ENCODE measurements at regions not wholly inside any gene's neighbourhood (a gene's known extent, or its start where the extent isn't known, plus 50 kb on each side); places are given as distances from the start of the nearest gene placed in this dataset.
"Not testable (repeated sequence)": the region's sequence is repeated elsewhere in the genome, so short reads cannot be mapped to it uniquely, and the experiment has no call there.

DNA sequence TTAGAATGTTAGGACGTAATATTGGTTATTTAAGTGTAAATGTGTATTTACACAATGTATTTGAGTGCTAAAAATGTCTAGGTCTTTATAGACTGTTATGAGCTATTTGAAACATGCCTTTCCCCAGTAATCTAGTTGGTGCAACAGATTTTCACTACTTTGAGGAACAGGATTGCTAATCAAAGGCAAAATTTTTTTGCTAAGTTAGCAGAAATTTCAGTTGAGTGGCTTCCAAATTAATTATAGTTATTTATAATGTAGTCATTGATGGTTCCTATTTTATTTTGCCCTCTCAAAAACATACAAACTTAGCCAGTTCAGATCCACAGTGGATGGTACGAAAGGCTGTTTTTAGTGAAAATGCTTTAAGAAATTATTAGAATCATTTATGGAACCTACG is 78.7 kb upstream of the LYZL2 start:
- in situ Hi-C loops (cut with HindIII; ENCODE audit: low pct_unique_long_range_greater_than_20kb, low sequenced_read_pairs) = no loop called here

DNA sequence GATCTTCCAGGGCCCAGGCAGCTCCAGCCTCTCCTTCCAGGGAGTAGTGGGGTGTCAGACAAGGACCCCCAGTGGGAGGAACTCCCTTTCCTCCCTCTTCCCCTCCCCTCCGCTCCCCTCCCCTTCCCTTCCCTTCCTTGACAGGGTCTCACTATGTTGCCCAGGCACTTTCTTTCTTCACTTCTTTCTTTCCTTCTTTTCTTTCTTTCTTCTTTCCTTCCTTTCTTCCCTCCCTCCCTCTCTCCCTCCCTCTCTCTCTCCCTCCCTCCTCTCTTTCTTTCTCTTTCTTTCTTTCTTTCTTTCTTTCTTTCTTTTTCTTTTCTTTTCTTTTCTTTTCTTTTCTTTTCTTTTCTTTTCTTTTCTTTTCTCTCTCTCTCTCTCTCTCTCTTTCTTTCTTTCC is 76.6 kb upstream of the LYZL2 start:
- DNase-seq (ENCODE audit: low read depth); in situ Hi-C loops (cut with HindIII; ENCODE audit: low pct_unique_long_range_greater_than_20kb, low sequenced_read_pairs): not testable (repeated sequence)

More for the DNA sequence above, 78.7 kb upstream of the LYZL2 start:
- no peak for DNase-seq (ENCODE audit: low read depth)

DNA sequence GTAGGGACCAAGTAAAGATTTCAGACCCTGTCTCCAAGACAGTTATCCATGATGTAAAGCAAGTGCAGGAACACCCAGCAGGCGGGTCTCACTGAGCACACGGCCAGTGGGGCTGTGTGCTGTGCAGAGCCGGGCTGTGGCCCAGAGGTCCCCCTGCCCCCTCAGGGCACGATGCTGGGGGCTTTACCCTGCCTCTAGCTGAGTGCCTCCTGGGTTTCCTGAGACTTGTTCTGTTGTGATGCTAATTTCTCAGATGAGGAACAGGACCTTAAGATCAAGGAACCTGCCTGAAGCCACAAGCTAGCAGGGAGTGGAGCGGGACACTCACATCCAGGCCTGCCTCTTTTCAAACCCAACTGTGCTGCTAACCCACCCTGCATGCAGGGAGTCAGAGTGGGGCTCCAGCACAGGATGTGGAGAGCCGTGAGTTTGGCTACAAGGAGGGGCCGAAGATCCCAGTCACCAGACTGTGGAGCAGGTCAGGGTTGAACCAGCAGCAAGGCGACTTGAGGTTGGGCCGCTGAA is 76.1 kb upstream of the LYZL2 start:
- DNase-seq (ENCODE audit: low read depth) = no peak
- in situ Hi-C loops (cut with HindIII; ENCODE audit: low pct_unique_long_range_greater_than_20kb, low sequenced_read_pairs) = no loop called here

DNA sequence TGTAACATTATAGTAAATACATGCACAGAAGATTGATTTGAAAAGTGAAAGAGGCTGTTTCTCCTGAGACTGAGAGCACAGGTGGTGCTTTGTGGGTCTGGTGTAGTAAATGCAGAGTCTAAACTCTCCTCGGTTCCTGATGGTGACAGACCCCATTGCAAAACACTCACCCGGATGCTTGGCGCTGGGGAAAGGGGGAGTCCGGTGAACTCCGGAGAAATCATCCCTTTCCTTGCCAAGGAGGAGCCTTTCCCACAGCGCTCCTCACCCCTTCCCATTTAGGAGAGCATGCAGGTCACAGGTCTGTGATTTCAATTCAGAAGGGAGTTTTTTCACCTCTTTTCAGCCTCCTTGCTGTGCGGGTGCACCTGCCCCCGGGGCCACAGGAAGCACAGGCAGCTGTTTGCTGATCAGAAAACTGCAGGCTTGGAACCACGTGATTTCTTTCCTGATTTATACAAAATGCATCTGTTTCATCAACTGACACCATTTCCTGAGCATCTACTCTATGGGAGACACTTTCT is 75.6 kb upstream of the LYZL2 start:
- in situ Hi-C loops (cut with HindIII; ENCODE audit: low pct_unique_long_range_greater_than_20kb, low sequenced_read_pairs) = no loop called here
- DNase-seq (ENCODE audit: low read depth) = no peak

GRCh38 chr10:30704601-30705100 is 75.1 kb upstream of the LYZL2 start:
- DNase-seq (ENCODE audit: low read depth); in situ Hi-C loops (cut with HindIII; ENCODE audit: low pct_unique_long_range_greater_than_20kb, low sequenced_read_pairs): not testable (repeated sequence)

DNA sequence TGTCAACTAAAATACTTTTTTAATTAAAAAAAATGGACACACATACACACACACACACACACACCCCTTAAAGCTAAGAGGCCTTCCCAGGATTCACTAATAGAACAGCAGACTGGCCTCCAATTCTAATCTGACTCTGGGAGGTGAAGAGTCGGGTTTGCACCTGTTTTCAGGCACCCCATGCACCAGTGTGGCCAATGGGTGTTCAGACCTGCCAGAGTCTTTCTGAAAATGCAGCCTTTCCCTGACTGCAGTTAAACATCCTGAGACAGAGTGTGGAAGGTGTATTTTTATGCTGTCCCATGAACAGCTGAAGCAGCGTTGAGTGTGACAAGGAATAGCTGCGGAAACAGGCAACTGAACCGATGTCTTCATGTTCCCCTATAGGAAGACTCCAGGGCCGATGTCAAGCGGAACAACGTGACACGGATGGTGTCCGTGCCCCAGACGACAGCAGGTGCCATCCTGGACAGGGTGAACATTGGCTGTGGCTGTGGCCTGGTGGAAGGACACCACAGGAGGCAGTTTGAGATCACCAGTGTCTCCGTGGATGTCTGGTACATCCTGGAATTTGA is 74.6 kb upstream of the LYZL2 start:
- in situ Hi-C loops (cut with HindIII; ENCODE audit: low pct_unique_long_range_greater_than_20kb, low sequenced_read_pairs) = no loop called here
- DNase-seq (ENCODE audit: low read depth) = no peak

GRCh38 chr10:30703446-30703845 is 73.9 kb upstream of the LYZL2 start:
- in situ Hi-C loops (cut with HindIII; ENCODE audit: low pct_unique_long_range_greater_than_20kb, low sequenced_read_pairs); DNase-seq (ENCODE audit: low read depth): not testable (repeated sequence)

- DNase-seq (ENCODE audit: low read depth) = no peak
- in situ Hi-C loops (cut with HindIII; ENCODE audit: low pct_unique_long_range_greater_than_20kb, low sequenced_read_pairs) = no loop called here
Observed at GRCh38 chr10:30702860-30703259, 73.3 kb upstream of the LYZL2 start.

- in situ Hi-C loops (cut with HindIII; ENCODE audit: low pct_unique_long_range_greater_than_20kb, low sequenced_read_pairs) = no loop called here
- DNase-seq (ENCODE audit: low read depth) = no peak
Observed at GRCh38 chr10:30701451-30702173, 72.1 kb upstream of the LYZL2 start.

DNA sequence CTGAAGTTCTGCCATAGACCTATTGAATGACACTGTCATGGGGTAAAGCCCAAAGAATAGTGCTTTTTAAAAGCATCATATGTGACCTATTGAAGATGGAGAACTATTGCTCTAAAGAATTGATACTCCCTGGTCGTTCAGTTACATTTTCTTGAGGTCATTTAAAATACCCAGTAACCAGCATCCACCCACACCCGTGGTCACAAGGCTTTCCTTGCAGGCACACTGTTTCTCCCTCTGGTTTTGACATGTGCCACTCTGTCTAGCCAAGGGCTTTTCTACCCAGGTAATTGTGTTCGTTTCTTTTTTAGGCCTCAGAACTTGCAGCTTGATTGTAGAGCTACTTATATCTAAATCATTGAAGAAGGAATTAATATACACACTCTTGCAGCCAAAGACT is 68.3 kb upstream of the LYZL2 start:
- in situ Hi-C loops (cut with HindIII; ENCODE audit: low pct_unique_long_range_greater_than_20kb, low sequenced_read_pairs) = no loop called here
- DNase-seq (ENCODE audit: low read depth) = no peak

- in situ Hi-C loops (cut with HindIII; ENCODE audit: low pct_unique_long_range_greater_than_20kb, low sequenced_read_pairs) = not testable (repeated sequence)
Observed at GRCh38 chr10:30697221-30697620, 67.7 kb upstream of the LYZL2 start.

DNA sequence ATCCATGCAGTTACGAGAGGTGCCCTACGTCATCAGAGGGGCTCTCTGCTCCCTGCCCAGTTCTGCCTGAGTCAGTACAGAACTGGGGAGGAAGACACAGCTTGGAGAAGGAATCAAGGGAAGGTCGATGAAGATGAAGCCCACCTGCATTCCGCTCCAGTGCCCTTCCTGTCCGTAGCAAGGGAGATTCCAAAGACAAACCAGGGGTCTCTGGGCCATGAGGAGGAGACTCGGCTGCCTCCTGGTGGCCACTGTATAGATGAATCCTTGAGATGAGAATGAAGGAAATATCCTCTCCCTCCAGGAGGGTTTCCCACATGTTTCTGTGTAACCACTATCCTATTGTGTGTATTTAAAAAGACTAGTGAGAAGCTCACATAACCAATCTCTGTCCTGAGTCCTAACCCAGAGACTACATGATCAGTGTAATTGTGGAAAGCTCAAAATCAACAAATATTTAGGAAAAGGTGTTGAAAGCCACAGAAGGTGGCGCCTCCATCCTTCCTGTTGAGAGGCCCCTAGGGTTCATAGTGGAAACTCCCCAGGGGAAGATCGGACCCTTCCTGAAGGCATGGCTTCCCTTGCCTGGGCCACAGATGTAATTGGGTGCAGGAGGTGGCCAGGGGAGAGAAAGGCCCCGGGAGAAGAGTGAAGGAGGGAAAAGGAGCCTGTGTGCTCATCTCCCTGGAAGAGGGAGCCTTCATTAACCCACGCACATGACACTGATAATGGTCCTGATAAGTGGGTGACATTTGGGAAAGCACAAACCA is 67.0 kb upstream of the LYZL2 start:
- DNase-seq (ENCODE audit: low read depth); in situ Hi-C loops (cut with HindIII; ENCODE audit: low pct_unique_long_range_greater_than_20kb, low sequenced_read_pairs): not testable (repeated sequence)

More at GRCh38 chr10:30697221-30697620, 67.7 kb upstream of the LYZL2 start:
- not testable (repeated sequence) for DNase-seq (ENCODE audit: low read depth)

GRCh38 chr10:30695481-30696236 is 66.1 kb upstream of the LYZL2 start:
- DNase-seq (ENCODE audit: low read depth) = peak; percentile 83
- in situ Hi-C loops (cut with HindIII; ENCODE audit: low pct_unique_long_range_greater_than_20kb, low sequenced_read_pairs) = not testable (repeated sequence)

GRCh38 chr10:30694518-30695228 is 65.1 kb upstream of the LYZL2 start:
- no peak for DNase-seq (ENCODE audit: low read depth)
- in situ Hi-C loops (cut with HindIII; ENCODE audit: low pct_unique_long_range_greater_than_20kb, low sequenced_read_pairs) = no loop called here

DNA sequence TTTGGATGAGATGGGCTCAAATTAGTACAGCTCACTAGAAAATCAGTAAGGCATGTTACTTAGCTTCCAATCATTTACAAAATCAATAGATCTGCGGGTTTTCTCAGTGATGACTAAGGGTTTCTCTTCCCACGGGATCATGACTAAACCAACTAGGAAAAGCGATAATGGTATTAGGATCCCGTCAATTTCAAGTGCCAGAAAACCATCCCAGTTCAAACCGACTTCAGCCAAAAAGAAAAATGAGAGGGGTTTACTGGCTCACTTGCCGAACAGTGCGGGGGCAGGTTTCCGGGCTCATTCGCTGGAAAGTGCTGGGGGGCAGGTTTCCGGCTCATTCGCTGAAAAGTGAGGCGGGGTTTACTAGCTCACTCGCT is 62.1 kb upstream of the LYZL2 start:
- in situ Hi-C loops (cut with HindIII; ENCODE audit: low pct_unique_long_range_greater_than_20kb, low sequenced_read_pairs) = no loop called here
- no peak for DNase-seq (ENCODE audit: low read depth)

- in situ Hi-C loops (cut with HindIII; ENCODE audit: low pct_unique_long_range_greater_than_20kb, low sequenced_read_pairs) = not testable (repeated sequence)
Observed at GRCh38 chr10:30690948-30691638, 61.5 kb upstream of the LYZL2 start.

GRCh38 chr10:30688456-30688855 is 58.9 kb upstream of the LYZL2 start:
- in situ Hi-C loops (cut with HindIII; ENCODE audit: low pct_unique_long_range_greater_than_20kb, low sequenced_read_pairs) = no loop called here

More at GRCh38 chr10:30690948-30691638, 61.5 kb upstream of the LYZL2 start:
- not testable (repeated sequence) for DNase-seq (ENCODE audit: low read depth)

More at GRCh38 chr10:30688456-30688855, 58.9 kb upstream of the LYZL2 start:
- no peak for DNase-seq (ENCODE audit: low read depth)

Measured in Caki2 (cell line).